NCI-H1694 treated with DMSO at 0.1 percent for 48 hours (cell line): ENCODE measurements at regions not wholly inside any gene's neighbourhood (a gene's known extent, or its start where the extent isn't known, plus 50 kb on each side); places are given as distances from the start of the nearest gene placed in this dataset.
"Not testable (repeated sequence)": the region's sequence is repeated elsewhere in the genome, so short reads cannot be mapped to it uniquely, and the experiment has no call there.

Source experiments
- DNase-seq: peaks from one replicate; lab custom pipeline; 2025; lab: John Stamatoyannopoulos, UW

DNA sequence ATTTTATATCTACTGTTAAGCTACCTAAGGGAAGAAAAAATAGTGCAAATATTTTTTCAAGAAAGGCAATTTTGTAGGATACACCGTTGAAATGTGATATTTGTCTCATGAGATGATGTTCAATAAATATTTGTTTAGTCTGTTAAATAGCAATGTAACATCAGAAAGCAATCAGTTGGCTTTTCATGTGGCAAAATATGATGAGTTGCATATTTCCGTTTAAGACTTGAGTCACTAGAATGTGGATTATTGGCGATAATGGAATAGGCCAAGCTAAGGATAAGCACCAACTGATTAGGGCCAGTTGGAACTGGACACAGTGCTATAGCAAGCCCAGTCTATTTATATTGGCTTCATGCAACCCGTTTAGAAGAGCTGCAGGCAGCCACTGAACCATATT lies 250.4 kb upstream of the SLC16A7 start:
- no peak for DNase-seq

- no peak for DNase-seq
These were observed 251.6 kb upstream of the SLC16A7 start for GRCh38 chr12:59344224-59344623.

DNA sequence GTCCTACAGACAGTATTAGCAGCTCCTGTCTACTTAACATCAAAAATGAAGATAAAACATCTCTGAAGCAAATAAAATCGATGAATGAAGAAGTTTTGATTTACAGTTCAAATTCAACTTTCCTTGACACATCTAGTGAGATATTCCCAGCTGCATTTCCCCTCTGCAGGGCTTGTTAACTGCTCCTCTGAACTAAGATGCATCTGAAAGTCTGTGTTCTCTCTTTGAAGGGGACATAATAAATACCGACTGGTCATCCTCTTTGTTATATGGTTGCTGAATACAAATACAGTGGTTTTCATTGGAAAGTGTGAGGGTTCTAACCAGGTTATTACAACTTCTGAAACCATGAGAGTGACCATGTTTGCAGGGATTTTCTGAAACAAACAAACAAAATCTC lies 266.4 kb upstream of the SLC16A7 start:
- no peak for DNase-seq

- not testable (repeated sequence) for DNase-seq
These were observed 267.3 kb upstream of the SLC16A7 start for GRCh38 chr12:59328395-59329075.

DNA sequence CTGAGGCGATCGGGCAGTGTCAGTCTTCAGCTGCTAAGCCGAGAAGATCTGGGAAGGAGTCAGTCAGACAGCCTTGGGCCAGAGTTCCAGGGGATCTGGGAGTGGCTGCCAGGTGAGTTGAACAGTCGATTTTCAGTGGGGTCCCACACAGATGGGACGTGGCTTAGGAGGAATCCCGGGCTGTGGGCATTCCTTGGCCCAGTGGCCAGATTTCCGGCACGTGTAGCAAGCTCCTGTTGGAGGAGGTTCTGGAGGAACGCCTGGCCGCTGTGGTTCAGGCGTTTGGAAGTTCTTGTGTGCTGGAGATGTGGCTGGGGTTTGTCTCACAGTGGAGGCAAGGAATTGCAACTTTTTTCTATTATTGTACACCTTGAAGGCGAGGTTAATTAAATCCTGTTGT lies 269.4 kb upstream of the SLC16A7 start:
- DNase-seq, result not testable (repeated sequence)

DNA sequence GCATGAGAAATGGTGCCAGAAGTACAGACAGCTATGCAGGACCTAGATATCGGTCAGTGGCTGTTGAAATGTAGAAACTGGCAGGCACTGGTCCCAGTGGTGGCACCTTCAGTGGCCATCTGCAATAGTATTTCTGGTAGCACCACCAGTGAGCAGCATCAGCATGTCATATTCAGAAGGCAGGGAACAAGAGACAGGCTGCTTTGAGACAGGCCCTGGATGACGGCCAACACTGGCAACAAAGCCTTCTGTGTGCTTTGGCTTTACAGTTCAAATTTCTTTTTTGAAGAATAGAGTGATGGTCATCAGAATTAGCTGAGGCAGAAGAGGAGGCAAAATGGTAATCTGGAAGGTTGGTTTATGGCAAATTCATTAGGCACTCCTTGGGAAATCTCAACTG lies 273.4 kb upstream of the SLC16A7 start:
- peak; percentile 33 for DNase-seq

DNA sequence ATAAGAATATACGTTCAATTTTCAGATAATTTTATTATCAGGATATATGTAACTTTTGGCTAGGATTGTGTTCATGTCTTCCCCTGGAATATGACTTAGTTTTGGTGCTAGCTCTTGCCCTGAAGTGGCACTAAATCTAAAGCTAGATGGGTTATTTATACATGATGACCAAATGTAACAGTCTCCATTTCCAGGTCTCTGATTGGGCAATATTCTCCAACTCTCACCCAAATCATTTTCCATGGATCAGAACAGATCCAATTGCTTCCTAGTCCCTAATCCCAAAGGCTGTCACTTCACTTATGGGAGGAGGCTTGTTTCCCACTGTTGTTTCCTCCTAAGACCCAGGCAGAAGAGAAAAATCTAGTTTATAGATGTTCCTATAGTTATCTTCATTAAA lies 274.6 kb upstream of the SLC16A7 start:
- DNase-seq, result no peak

GRCh38 chr12:59320112-59320511 lies 275.7 kb upstream of the SLC16A7 start:
- DNase-seq, result no peak

GRCh38 chr12:59318940-59319339 lies 276.9 kb upstream of the SLC16A7 start:
- no peak for DNase-seq

DNA sequence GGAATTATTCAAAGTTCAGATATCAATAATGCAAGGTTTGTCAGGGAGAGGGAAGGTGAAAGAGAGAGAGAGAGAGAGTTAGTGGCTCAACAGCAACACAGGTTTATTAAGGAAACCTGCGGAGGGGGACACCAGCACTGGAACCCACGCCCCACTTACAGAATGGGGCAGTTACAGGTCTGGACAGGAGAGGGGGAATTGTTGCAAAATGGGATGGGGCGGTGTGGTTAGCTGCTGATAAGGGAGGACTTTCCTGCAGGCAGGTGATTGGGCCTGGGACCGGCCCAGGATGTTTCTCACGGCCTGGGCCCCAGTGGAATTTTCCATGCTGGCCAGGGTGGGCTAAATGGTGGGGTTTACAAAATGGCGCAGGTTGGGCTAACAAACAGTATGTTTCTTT lies 278.2 kb upstream of the SLC16A7 start:
- DNase-seq, result no peak

DNA sequence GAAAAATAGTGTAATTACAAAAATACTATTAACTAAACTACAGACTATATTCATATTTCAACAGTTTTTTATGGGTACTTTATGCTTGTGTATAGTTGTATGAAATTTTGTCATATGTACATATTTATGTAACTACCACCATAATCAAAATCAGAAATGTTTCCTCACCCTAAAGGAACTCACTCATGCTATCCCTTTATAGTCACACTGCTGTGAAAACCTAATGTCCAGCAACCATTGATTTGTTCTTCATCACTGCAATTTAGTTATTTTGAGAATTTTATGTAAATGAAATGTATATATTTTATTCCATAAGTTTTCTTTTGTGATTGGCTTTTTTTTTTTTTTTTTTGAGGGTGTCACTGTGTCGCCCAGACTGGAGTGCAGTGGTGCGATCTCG lies 278.9 kb upstream of the SLC16A7 start:
- DNase-seq, result no peak

- not testable (repeated sequence) for DNase-seq
These were observed 279.5 kb upstream of the SLC16A7 start for GRCh38 chr12:59316354-59316753.

- no peak for DNase-seq
These were observed 281.6 kb upstream of the SLC16A7 start for GRCh38 chr12:59314209-59314608.

DNA sequence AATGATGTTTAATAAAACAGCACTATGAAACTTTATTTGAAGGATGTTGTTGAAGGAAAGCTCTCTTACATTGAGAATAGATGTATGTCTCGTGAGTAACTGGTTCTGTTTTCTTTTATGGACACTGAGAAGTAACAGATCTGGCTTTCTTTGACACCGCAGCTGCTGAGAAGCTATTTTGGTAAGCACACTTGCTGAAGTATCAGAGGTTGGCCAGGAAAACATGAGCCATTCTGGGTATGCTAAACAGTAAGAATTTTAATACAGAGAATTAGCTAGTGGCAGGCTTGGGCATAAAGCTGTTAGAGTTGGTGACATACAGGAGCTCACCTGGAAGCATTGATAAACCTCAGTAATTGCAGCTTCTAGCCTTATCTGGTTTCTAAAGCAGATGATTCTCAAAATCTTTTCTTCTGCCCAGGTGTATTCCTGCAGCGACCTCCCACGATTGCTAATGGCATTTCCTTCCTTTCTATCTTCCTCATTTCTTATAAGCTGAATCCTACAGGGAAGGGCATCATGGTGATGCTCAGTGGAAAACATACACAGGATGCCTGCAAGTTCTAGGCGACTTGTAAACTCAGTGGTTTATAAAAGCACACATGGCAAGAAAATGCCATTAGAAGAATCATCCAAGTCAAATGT lies 291.6 kb upstream of the SLC16A7 start:
- no peak for DNase-seq

- peak; percentile 4 for DNase-seq
These were observed 297.5 kb upstream of the SLC16A7 start for GRCh38 chr12:59298296-59298695.

- no peak for DNase-seq
These were observed 301.6 kb upstream of the SLC16A7 start for GRCh38 chr12:59294221-59294620.

GRCh38 chr12:59282999-59283398 lies 312.8 kb upstream of the SLC16A7 start:
- no peak for DNase-seq

GRCh38 chr12:59273561-59273960 lies 322.3 kb upstream of the SLC16A7 start:
- not testable (repeated sequence) for DNase-seq

DNA sequence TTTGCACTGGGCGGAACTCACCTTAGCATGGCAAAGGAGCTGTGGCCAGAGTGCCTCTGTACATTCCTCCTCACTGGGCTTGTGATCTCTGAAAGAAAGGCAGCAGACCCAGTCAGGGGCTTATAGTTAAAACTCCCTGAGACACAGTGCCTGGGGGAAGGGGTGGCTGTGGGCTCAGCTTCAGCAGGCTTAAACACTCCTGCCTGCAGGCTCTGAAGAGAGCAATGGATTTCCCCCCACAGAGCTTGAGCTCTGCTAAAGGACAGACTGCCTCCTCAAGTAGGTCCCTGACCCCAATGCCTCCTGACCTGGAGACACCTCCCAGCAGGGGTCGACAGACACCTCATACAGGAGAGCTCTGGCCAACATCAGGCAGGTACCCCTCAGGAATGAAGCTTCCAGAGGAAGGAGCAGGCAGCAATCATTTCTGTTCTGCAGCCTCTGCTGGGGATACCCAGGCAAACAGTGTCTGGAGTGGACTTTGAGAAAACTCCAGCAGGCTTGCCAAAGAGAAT lies 327.5 kb upstream of the SLC16A7 start:
- DNase-seq, result no peak

GRCh38 chr12:59260202-59260601 lies 335.6 kb upstream of the SLC16A7 start:
- DNase-seq, result no peak

- DNase-seq, result no peak
These were observed 332.4 kb upstream of the LRIG3 start for GRCh38 chr12:59252731-59253130.

DNA sequence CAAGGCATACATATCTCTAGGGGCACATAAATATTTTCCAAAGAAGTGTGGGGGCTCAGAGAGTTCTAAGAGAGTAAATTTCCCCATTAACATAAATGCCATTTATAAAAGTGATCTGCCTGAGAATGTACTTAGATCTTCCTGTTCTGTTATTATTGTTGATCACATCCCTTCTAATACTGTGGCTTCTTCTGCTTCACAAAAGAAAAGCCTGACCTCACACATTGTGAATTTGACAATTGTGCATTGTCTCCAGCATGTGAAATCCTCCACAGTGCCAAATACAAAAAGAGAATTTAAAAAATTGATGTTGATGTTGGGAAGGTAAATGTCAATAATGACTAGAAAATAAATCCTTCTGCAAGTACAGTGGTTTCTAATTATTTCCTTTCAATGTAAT lies 330.5 kb upstream of the LRIG3 start:
- no peak for DNase-seq

DNA sequence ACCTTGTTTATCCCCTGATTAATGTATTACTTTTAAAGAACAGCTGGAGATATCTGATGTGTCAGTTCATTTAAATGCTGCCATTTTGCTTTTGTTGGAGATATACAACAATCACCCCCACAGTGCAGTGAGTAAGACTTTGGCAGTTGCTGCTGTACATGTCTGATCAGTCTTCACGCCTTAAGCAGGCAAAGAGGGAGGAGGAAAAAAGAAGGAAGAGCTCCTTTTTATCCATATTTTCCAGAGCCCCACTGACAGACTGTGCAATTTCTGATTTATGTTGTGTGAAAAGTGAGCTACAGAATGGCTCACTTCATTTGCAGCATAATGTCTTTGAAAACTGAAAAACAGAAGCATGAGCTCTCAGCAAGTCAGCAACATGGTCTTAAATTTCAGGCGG lies 319.7 kb upstream of the LRIG3 start:
- no peak for DNase-seq

DNA sequence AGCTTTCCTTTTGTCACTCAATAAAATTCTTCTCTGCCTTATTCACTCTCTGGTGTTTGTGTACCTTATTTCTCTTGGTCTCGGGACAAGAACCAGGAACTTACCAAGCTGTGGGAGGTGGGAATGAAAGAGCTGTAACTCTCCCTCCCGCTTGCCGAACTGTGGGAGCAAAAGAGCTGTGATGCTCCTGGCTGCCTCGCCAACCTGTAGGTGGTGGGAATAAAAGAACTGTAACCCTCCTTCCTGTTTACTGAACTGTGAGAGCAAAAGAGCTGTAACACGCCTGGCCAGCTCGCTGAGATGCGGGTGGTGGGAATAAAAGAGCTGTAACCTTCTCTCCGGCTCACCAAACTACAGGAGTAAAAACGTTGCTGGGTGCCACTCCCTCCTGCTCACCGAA lies 314.1 kb upstream of the LRIG3 start:
- DNase-seq, result no peak
